ENCODE measurements at regions not wholly inside any gene's neighbourhood (a gene's known extent, or its start where the extent isn't known, plus 50 kb on each side); places are given as distances from the start of the nearest gene placed in this dataset.

GRCh38 chr5:96180684-96181435 lies 219.2 kb upstream of the ELL2 start:
- TF ChIP-seq USF1 (IDR thresholded peaks at IDR 0.05; ENCODE audit: borderline replicate concordance, low read depth) (no peak), EP300 (IDR thresholded peaks at IDR 0.05; ENCODE audit: borderline replicate concordance in 1 of 2, low read depth in 1 of 2, low read length in 1 of 2) (no peak), POLR2AphosphoS5 (IDR thresholded peaks at IDR 0.05; ENCODE audit: low read depth, low read length) (no peak), RCOR1 (IDR thresholded peaks at IDR 0.05; ENCODE audit: low read length) (no peak)
- TF ChIP-seq, protein P1, sequence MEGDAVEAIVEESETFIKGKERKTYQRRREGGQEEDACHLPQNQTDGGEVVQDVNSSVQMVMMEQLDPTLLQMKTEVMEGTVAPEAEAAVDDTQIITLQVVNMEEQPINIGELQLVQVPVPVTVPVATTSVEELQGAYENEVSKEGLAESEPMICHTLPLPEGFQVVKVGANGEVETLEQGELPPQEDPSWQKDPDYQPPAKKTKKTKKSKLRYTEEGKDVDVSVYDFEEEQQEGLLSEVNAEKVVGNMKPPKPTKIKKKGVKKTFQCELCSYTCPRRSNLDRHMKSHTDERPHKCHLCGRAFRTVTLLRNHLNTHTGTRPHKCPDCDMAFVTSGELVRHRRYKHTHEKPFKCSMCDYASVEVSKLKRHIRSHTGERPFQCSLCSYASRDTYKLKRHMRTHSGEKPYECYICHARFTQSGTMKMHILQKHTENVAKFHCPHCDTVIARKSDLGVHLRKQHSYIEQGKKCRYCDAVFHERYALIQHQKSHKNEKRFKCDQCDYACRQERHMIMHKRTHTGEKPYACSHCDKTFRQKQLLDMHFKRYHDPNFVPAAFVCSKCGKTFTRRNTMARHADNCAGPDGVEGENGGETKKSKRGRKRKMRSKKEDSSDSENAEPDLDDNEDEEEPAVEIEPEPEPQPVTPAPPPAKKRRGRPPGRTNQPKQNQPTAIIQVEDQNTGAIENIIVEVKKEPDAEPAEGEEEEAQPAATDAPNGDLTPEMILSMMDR (IDR thresholded peaks at IDR 0.05) = no peak
- TF ChIP-seq, protein P2, sequence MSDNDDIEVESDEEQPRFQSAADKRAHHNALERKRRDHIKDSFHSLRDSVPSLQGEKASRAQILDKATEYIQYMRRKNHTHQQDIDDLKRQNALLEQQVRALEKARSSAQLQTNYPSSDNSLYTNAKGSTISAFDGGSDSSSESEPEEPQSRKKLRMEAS (IDR thresholded peaks at IDR 0.05; ENCODE audit: low read depth) = no peak

Data from SK-N-SH (cell line).